Posterior vena cava (tissue), 2 donors: ENCODE measurements at regions not wholly inside any gene's neighbourhood (a gene's known extent, or its start where the extent isn't known, plus 50 kb on each side); places are given as distances from the start of the nearest gene placed in this dataset.
"Not testable (repeated sequence)": the region's sequence is repeated elsewhere in the genome, so short reads cannot be mapped to it uniquely, and the experiment has no call there.

ENCODE experiments used
- DNase-seq: peaks from one replicate; pipeline ENCODE4 v3.0.0-alpha.2; 2020; ENCODE audit warnings: low spot score
- intact Hi-C, 2 donors: fragments of 100-400 bp; cut with DNase I; formaldehyde crosslinking; loops; one replicate each; pipeline versions ENCODE4 v1.14.1 to v1.14.2; 2022 to 2023
- donor health status: DM: yes; HTN: yes; CAD: no.
- donor health status: DM: yes; HTN: yes; CAD: no.

DNA sequence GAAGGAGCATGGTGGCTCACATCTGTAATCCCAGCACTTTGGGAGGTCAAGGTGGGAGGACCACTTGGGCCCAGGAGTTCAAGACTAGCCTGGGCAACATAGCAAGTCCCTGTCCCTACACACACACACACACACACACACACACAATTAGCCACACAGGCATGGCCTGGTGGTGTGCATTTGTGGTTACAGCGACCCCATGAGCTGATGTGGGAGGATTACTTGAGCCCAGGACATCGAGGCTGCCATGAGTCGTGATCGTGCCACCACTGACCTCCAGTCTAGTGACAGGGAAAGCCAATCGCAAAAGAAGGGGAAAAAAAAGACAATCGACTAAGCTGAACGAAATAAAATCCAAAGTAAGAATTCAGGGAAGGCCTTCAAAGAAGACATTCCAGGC is 67.9 kb downstream of the TBX3 start:
- intact Hi-C loops: no loop called here
- no peak for DNase-seq

DNA sequence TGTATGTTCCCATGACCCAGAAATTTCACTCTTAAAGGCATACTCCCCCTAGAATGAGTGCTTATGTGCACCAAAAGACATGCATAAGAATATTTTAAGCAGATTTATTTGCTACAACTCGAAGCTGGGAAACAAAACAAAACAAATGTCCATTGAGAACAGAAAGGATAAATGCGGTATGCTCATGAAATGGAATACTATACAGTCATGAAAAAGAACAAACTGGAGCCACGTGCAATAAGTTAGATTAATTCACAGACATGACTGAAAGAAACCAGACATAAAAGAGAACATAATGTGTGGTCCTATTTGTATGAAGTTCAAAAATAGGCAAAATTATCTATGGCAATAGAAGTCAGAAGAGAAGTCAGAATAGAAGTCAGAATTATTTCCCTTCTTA is 69.9 kb downstream of the TBX3 start:
- intact Hi-C loops: no loop called here
- DNase-seq: no peak

DNA sequence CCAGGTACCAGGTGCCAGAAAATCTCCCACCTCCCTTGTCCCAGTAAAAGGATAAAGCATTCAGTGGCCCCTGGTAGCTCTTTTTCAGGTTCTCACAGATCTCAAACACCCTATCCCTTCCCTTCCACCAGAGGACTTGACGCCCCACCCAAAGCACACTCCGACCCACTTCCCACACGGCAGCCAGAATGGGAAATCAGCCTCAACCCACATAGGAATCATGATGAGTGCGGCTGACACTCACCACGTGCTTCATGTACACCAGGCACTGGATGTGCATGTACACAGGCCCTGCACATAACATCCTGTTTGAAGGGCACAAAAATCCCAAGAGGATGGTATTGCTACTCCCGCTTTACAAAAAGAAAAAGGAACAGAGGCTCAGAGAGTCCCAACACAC is 71.9 kb downstream of the TBX3 start:
- intact Hi-C loops: no loop called here
- no peak for DNase-seq

DNA sequence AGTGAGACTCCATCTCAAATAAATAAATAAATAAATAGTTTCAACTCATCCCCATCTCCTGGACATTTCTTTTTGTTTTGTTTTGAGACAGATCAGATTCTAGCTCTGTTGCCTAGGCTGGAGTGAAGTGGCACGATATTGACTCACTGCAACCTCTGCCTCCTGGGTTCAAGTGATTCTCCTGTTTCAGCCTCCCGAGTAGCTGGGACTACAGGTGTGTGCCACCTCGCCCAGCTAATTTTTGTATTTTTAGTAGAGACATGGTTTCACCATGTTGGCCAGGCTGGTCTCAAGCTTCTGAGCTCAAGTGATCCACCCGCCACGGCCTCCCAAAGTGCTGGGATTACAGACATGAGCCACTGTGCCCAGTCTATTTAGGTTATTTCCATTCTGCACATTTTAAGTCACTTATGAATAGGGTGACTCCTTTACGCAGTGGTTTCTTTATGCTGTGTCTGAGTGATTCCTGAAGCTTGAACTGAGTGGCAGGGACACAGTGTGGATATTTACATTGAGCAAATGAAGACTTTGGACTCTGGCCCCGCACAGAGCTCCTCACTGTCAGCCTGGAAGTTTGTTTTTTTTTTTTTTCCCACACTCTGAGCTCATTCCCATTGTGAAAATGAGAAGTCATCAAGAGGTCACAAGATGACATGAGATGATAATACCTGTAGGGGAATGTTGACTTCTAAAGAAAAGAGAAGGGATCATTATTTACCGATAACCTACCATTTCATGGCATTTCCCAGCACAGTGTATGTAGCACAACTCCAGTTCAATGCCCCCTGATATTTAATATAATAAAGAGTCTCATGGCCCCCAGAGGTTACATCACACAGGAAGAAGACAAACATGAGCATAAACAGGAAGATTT is 72.6 kb downstream of the TBX3 start:
- DNase-seq: no peak
- intact Hi-C loops: no loop called here

- intact Hi-C loops: no loop called here
Measured at GRCh38 chr12:114608509-114608908, 75.5 kb downstream of the TBX3 start.

GRCh38 chr12:114605918-114606317 is 78.1 kb downstream of the TBX3 start:
- no peak for DNase-seq
- intact Hi-C loops: no loop called here

More at GRCh38 chr12:114608509-114608908, 75.5 kb downstream of the TBX3 start:
- DNase-seq: no peak

DNA sequence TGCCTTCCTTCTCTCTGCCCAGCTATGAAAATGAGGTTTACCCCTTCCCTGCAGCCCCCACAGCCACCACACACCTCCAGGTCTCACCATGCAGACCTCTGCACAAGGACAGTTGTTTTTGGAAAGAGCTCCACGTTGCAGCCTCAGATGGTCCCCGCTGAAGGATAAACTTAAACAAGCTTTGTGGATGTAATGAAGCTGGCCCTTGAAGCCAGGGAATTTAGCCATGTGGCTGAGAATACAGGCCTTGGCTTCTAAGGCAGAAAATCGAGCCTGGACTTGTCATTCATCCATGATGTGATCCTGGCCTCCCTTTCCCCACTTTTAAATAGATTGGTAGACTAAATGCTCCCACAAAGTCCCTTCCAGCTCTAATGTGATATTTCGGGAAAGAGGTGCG is 79.4 kb downstream of the TBX3 start:
- intact Hi-C loops: no loop called here
- DNase-seq: no peak

GRCh38 chr12:114600584-114600983 is 83.4 kb downstream of the TBX3 start:
- DNase-seq, intact Hi-C loops: not testable (repeated sequence)

- intact Hi-C loops: no loop called here
- DNase-seq: no peak
Measured at GRCh38 chr12:114598111-114598510, 85.9 kb downstream of the TBX3 start.

GRCh38 chr12:114592946-114593345 is 91.0 kb downstream of the TBX3 start:
- no peak for DNase-seq
- intact Hi-C loops: no loop called here

DNA sequence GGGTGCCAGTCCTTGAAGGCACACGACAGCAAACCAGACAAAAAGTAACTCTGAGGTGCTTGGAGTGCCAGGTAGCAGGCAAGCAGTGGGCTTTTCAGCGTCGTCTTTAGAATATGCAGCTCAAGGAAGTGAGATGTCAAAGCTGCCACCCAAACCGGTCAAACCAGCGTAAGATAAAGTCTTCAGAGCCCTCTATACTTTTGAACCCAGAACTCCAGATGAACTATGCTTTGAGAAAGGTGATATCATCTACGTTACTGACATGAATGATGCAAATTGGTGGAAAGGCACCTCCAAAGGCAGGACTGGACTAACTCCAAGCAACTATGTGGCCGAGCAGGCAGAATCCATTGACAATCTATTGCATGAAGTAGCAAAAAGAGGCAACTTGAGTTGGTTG is 95.9 kb downstream of the TBX3 start:
- intact Hi-C loops: no loop called here
- no peak for DNase-seq

DNA sequence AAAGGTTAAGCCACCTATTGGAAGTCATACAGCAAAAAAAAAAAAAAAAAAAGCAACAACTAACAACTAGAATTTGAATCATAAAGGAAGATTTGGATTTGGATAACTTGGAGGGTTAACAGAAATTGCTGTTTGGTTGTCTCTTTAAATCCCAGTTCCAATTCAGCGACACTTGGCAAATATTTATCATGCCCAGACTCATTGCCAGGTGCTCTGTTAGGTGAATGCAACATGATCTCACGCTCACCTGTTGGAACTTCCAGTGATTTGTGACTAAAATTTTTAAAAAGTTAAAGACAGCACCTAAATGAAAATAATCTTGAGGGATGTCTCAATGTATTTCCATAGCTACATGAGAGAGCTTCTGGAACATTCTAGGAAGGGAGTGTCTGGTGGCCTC is 103.7 kb downstream of the TBX3 start:
- DNase-seq: no peak
- intact Hi-C loops: no loop called here

GRCh38 chr12:114579389-114579788 is 104.6 kb downstream of the TBX3 start:
- no peak for DNase-seq
- intact Hi-C loops: loop anchor here in 1 of 2 donors (5.0 kb wide), 1 partner anchor 852 kb away; no protein-coding TSS in a partner anchor

DNA sequence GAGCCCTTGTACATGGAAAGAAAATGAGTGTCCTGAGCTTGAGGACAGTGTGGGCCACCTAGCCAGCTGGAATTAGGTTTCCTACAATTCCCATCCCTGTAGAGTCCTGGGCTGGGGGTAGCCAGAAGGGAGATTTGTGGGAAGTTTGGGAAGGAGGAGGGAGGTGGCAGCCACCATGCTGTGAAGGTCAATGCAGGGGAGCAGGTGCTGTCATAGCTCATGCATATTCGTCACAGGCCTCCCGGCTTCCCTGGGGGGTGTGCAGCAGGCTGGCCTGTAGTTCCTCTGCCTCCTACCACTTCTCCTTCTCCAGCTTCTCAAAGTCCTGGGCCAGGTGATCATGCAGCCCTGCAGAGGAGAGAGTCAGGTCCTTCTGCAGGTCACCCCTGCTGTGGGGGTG is 121.3 kb downstream of the TBX3 start:
- no peak for DNase-seq
- intact Hi-C loops: no loop called here

GRCh38 chr12:114555451-114555850 is 128.5 kb downstream of the TBX3 start:
- intact Hi-C loops: no loop called here
- DNase-seq: no peak

DNA sequence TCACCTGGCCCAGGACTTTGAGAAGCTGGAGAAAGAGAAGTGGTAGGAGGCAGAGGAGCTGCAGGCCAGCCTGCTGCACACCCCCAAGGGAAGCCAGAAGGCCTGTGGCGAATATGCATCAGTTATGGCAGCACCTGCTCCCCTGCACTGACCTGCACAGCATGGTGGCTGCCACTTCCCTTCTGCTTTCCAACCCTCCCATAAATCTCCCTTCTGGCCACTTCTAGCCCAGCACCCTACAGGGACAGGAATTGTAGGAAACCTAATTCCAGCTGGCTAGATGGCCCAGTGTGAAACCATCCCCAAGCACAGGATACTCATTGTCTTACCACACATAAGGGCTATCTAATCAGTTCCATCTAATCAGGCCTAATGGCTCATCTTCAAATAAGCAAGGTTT is 136.3 kb downstream of the TBX3 start:
- DNase-seq: no peak
- intact Hi-C loops: no loop called here

- intact Hi-C loops: no loop called here
- DNase-seq: no peak
Measured at GRCh38 chr12:114530417-114530816, 124.5 kb upstream of the TBX5 start.

- no peak for DNase-seq
- intact Hi-C loops: no loop called here
Measured at GRCh38 chr12:114529966-114530365, 124.0 kb upstream of the TBX5 start.

- intact Hi-C loops: no loop called here
- DNase-seq: no peak
Measured at GRCh38 chr12:114528766-114529165, 122.8 kb upstream of the TBX5 start.

DNA sequence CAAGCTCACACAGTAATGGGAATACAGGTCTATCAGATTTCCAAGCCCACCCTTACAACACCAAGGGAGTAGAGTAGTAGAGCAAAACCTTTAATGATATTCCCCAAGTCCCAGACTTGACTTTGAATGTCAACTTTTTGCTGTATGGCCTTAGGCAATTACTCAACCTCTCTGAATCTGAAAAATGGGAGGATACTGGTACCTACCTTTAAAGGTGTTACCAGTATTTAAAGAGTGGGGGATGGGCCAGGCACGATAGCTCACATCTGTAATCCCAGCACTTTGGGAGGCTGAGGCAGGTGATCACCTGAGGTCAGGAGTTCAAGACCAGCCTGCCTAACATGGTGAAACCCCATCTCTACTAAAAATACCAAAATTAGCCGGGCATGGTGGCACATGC is 115.2 kb upstream of the TBX5 start:
- DNase-seq, intact Hi-C loops: not testable (repeated sequence)

DNA sequence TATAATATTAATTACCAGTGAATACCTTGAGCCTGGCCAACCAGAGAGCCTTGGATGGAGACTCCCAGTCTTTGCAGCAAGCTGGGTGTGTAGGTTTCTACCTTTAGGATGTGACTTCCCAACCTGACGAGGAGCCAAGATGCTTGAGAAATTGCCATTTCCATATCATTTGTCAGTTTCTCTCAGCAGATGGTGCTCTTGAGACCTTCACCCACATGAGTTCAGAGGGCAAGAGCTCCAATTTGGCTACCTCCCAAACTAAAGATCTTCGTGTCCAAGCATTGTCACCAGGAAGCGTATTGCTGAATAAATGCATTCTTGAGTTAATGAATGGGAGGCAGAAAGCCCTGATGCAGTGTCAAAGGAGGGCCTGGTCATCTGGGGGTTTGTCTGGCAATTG is 106.4 kb upstream of the TBX5 start:
- intact Hi-C loops: loop anchor here in 1 of 2 donors (10.0 kb wide), 1 partner anchor 528 kb away; no protein-coding TSS in a partner anchor
- DNase-seq: no peak
